Hematopoietic multipotent progenitor cell treated with erythropoietin and hydrocortisone succinate and interleukin-3 and kit ligand, for 8 days (in vitro differentiated cells): ENCODE measurements at regions not wholly inside any gene's neighbourhood (a gene's known extent, or its start where the extent isn't known, plus 50 kb on each side); places are given as distances from the start of the nearest gene placed in this dataset.

Source experiments
- DNase-seq: peaks from one replicate; pipeline ENCODE4 v3.0.0-alpha.2; 2015

DNA sequence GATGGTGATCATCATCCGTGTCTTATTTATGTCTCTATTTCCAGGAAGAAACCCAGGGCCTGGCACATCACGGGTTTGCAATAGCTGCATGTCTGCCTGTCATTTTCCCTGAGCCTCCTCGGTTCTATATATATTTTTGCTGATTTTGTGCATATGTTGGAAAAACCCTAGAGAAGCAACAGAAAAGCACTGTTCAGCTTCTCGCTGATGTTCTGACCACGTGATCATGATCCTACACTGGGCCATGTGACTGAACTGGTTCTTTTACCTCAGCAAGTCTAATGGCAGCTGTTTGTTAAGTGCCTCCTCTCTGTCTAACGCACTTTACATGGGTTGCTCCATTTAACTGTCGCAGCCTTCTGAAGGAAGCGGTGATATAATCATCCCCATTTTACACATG, 71.3 kb downstream of the CMPK2 start:
- DNase-seq = no peak
